Endothelial cell of umbilical vein (primary cell): ENCODE measurements at regions not wholly inside any gene's neighbourhood (a gene's known extent, or its start where the extent isn't known, plus 50 kb on each side); places are given as distances from the start of the nearest gene placed in this dataset.

ENCODE experiments used
- BruUV-seq: library from RNA; stranded (reverse); fragments of 400-500 nt; replicated peaks from 2 replicates; lab custom pipeline; 2021; lab: Mats Ljungman, UMichigan
- CTCF ChIA-PET: fragments of 300-600, 350-600 bp; sonication (Branson Sonifier 250); formaldehyde crosslinking; loops from one replicate; lab custom pipeline; 2021; ENCODE audit warnings: antibody characterized with exemption, inconsistent platforms; lab: Charles Lee
- POLR2A ChIA-PET: fragments of 300-600, 350-600 bp; sonication (Branson Sonifier 250); formaldehyde crosslinking; loops from one replicate; lab custom pipeline; 2021; ENCODE audit warnings: antibody characterized with exemption, inconsistent platforms; lab: Charles Lee
- DNase-seq: peaks from one replicate; pipeline ENCODE4 v3.0.0-alpha.2; 2011; ENCODE audit warnings: low read depth, low spot score
- FAIRE-seq: peaks from 2 replicates; lab custom pipeline; 2011; peaks lifted over from hg19 to GRCh38; lab: Jason Lieb, UNC
- H2AFZ ChIP-seq: 2 replicates; pipeline ENCODE4 v1.6.0; 2012; ENCODE audit warnings: low read depth, low read length, control low read depth, inconsistent platforms
- H3K27ac ChIP-seq: 2 replicates; pipeline ENCODE4 v1.5.1; 2011; ENCODE audit warnings: low read depth, mild to moderate bottlenecking, control low read depth, low read length, moderate library complexity; ENCODE audit not compliant: insufficient read depth
- H3K27me3 ChIP-seq, 2 experiments: 2 replicates each; pipeline versions ENCODE4 v1.6.0 to v1.6.1; 2011; ENCODE audit warnings: low read length in 2 of 2, mixed read lengths in 1 of 2; ENCODE audit not compliant: control insufficient read depth in 2 of 2, insufficient read depth in 2 of 2
- H3K36me3 ChIP-seq, 2 experiments: 2 replicates in 1 of 2; 3 replicates in 1 of 2; pipeline ENCODE4 v1.5.1; 2011; ENCODE audit warnings: low read length in 2 of 2, mild to moderate bottlenecking in 1 of 2, moderate library complexity in 1 of 2; ENCODE audit not compliant: control insufficient read depth in 2 of 2, insufficient read depth in 2 of 2; ENCODE audit errors: extremely low read depth in 1 of 2
- H3K4me1 ChIP-seq: 3 replicates; pipeline ENCODE4 v1.5.1; 2011; ENCODE audit warnings: mild to moderate bottlenecking, low read length; ENCODE audit not compliant: control insufficient read depth, insufficient read depth; ENCODE audit errors: extremely low read depth
- H3K4me2 ChIP-seq: 2 replicates; pipeline ENCODE4 v1.6.1; 2011; ENCODE audit warnings: low read length, control low read depth, mixed read lengths; ENCODE audit not compliant: insufficient read depth
- H3K4me3 ChIP-seq, 3 experiments: fragments of 200-600 bp in 1 of 3; sonication (generic), shearing (Covaris generic) in 1 of 3; replicated peaks in 1 of 3; 2 replicates each; pipeline ENCODE4 v1.5.1; 2011 to 2016; ENCODE audit warnings: control low read depth in 3 of 3, low read length in 3 of 3, mild to moderate bottlenecking in 2 of 3, inconsistent platforms in 1 of 3, low read depth in 1 of 3, moderate library complexity in 1 of 3; ENCODE audit not compliant: insufficient read depth in 1 of 3
- H3K79me2 ChIP-seq: 2 replicates; pipeline ENCODE4 v1.6.0; 2012; ENCODE audit warnings: low read length, inconsistent platforms; ENCODE audit not compliant: control insufficient read depth, insufficient read depth
- H3K9ac ChIP-seq: replicated peaks from 2 replicates; pipeline ENCODE3; 2011; ENCODE audit warnings: low read length, control low read depth; ENCODE audit not compliant: insufficient read depth; ENCODE audit errors: extremely low read depth
- H3K9me1 ChIP-seq: replicated peaks from 3 replicates; pipeline ENCODE4 v1.6.0; 2011; ENCODE audit warnings: mild to moderate bottlenecking, low read length; ENCODE audit not compliant: control insufficient read depth, insufficient read depth; ENCODE audit errors: extremely low read depth
- H3K9me3 ChIP-seq: replicated peaks from 2 replicates; pipeline ENCODE4 v1.5.1; 2012; ENCODE audit warnings: low read length, inconsistent platforms; ENCODE audit not compliant: control insufficient read depth, insufficient read depth
- H4K20me1 ChIP-seq: replicated peaks from 2 replicates; pipeline ENCODE3; 2011; ENCODE audit warnings: mild to moderate bottlenecking, low read length; ENCODE audit not compliant: control insufficient read depth, insufficient read depth; ENCODE audit errors: extremely low read depth
- CTCF ChIP-seq, 2 donors: IDR thresholded peaks; 1 replicate in 1 of 2; 2 replicates in 1 of 2; pipeline ENCODE4 v1.5.1; 2011; ENCODE audit warnings: low read length in 2 of 2, mild to moderate bottlenecking in 2 of 2, moderate library complexity in 2 of 2, control low read depth in 1 of 2, inconsistent platforms in 1 of 2, low read depth in 1 of 2; ENCODE audit not compliant: insufficient read depth in 1 of 2; ENCODE audit errors: extremely low read depth in 1 of 2
- EZH2 ChIP-seq: IDR thresholded peaks from 2 replicates; pipeline ENCODE4 v1.6.1; 2012; ENCODE audit warnings: borderline replicate concordance, low read depth, mild to moderate bottlenecking, moderate library complexity, low read length, inconsistent platforms; ENCODE audit not compliant: severe bottlenecking
- FOS ChIP-seq: IDR thresholded peaks from 2 replicates; pipeline ENCODE4 v1.6.1; 2011; ENCODE audit warnings: mild to moderate bottlenecking, low read length, moderate library complexity, borderline replicate concordance; ENCODE audit not compliant: insufficient read depth
- GATA2 ChIP-seq: IDR thresholded peaks from 2 replicates; pipeline ENCODE4 v1.7.0; 2011; ENCODE audit warnings: low read depth, mild to moderate bottlenecking, moderate library complexity, mixed read lengths, low read length; ENCODE audit not compliant: insufficient read length, insufficient read depth
- JUN ChIP-seq: IDR thresholded peaks from 2 replicates; pipeline ENCODE4 v1.6.1; 2011; ENCODE audit warnings: borderline replicate concordance, low read depth; ENCODE audit not compliant: insufficient read length, insufficient read depth
- MAX ChIP-seq: IDR thresholded peaks from 2 replicates; pipeline ENCODE4 v1.6.1; 2011; ENCODE audit not compliant: insufficient read depth, insufficient read length
- MYC ChIP-seq: IDR thresholded peaks from one replicate; pipeline ENCODE4 v1.6.1; 2011; ENCODE audit warnings: mild to moderate bottlenecking, low read depth, low read length
- POLR2A ChIP-seq: IDR thresholded peaks from 2 replicates; pipeline ENCODE4 v1.6.1; 2012; ENCODE audit warnings: low read depth, mild to moderate bottlenecking, control low read depth, low read length
- POLR2AphosphoS5 ChIP-seq: IDR thresholded peaks from 2 replicates; pipeline ENCODE4 v1.6.1; 2012; ENCODE audit warnings: low read depth, mild to moderate bottlenecking, control low read depth, low read length, moderate library complexity; ENCODE audit not compliant: insufficient read depth
- dilution Hi-C: fragments of 300-500 bp; cut with MboI; formaldehyde crosslinking; loops from one replicate; pipeline ENCODE4 v1.15.0; 2019; ENCODE audit warnings: low sequenced_read_pairs; ENCODE audit not compliant: extremely low pct_ligation_motif_present
- intact Hi-C: fragments of 100-400 bp; cut with micrococcal nuclease; formaldehyde crosslinking; loops from one replicate; pipeline ENCODE4 v1.10.0; 2022

GRCh38 chr18:10012526-10012925 lies 98.7 kb downstream of the VAPA start:
- BruUV-seq, result no TSS peak
- Histone ChIP-seq H2AFZ (no peak overlapping the region), H3K79me2 (no peaks in the 10 kb centered on the region), H3K4me3 (no peak overlapping the region), H4K20me1 (no peaks in the 10 kb centered on the region), H3K9ac (no peak overlapping the region), H3K27ac (no peak overlapping the region), H3K9me3 (no peaks in the 10 kb centered on the region), H3K4me2 (no peak overlapping the region), H3K9me1 (no peaks in the 10 kb centered on the region), H3K4me1 (peaks cover 17% of the 10 kb centered on the region), H3K27me3 (peaks cover 0 to 2% of the 10 kb centered on the region in 2 experiments), H3K36me3 (no peaks in the 10 kb centered on the region)
- intact Hi-C loops, result no loop called here
- DNase-seq (no peak), FAIRE-seq (no peak)
- POLR2A ChIA-PET, result no interaction called here
- dilution Hi-C loops, result no loop called here
- CTCF ChIA-PET, result no interaction called here
- TF ChIP-seq GATA2 (no peak), EZH2 (no peak), CTCF (IDR thresholded peaks at IDR 0.05; ENCODE audit: extremely low read depth in 1 of 2, insufficient read depth in 1 of 2, low read depth in 1 of 2, low read length in 2 of 2) (no peak), FOS (no peak), POLR2AphosphoS5 (no peak), MAX (no peak), POLR2A (no peak), MYC (no peak), JUN (no peak)
